GM12873 (cell line): ENCODE measurements at regions not wholly inside any gene's neighbourhood (a gene's known extent, or its start where the extent isn't known, plus 50 kb on each side); places are given as distances from the start of the nearest gene placed in this dataset.

Experiments
- CTCF ChIP-seq: IDR thresholded peaks from 2 replicates; pipeline ENCODE4 v1.5.1; 2012; ENCODE audit warnings: low read depth, mild to moderate bottlenecking, moderate library complexity, low read length, control low read depth; ENCODE audit not compliant: insufficient read depth; ENCODE audit errors: missing control alignments

- TF ChIP-seq CTCF, result no peak
These were observed 208.5 kb upstream of the KCNN2 start for GRCh38 chr5:114153392-114153791.

- no peak for TF ChIP-seq CTCF
These were observed 208.0 kb upstream of the KCNN2 start for GRCh38 chr5:114153833-114154232.

GRCh38 chr5:114166081-114166480 is 195.8 kb upstream of the KCNN2 start:
- TF ChIP-seq CTCF, result no peak

- no peak for TF ChIP-seq CTCF
These were observed 187.7 kb upstream of the KCNN2 start for GRCh38 chr5:114174131-114174530.

- TF ChIP-seq CTCF, result no peak
These were observed 187.0 kb upstream of the KCNN2 start for GRCh38 chr5:114174837-114175236.

- no peak for TF ChIP-seq CTCF
These were observed 185.5 kb upstream of the KCNN2 start for GRCh38 chr5:114176356-114176755.

- no peak for TF ChIP-seq CTCF
These were observed 182.7 kb upstream of the KCNN2 start for GRCh38 chr5:114179134-114179533.
